ENCODE measurements at regions not wholly inside any gene's neighbourhood (a gene's known extent, or its start where the extent isn't known, plus 50 kb on each side); places are given as distances from the start of the nearest gene placed in this dataset.

GRCh38 chr1:193602705-193603104 is 416.3 kb upstream of the B3GALT2 start:
- H3K27ac ChIP-seq (ENCODE audit: low read depth, low read length): no peak overlapping the region
- H3K4me3 ChIP-seq (ENCODE audit: insufficient read depth, low read length): no peak overlapping the region
- H3K4me2 ChIP-seq (ENCODE audit: insufficient read depth, low read length): no peak overlapping the region
- H4K20me1 ChIP-seq (ENCODE audit: insufficient read depth, low read length): no peaks in the 10 kb centered on the region
- no peaks in the 10 kb centered on the region for H3K9me3 ChIP-seq (ENCODE audit: low read depth, low read length)
- no peaks in the 10 kb centered on the region for H3K27me3 ChIP-seq (ENCODE audit: insufficient read depth, low read length)
- no peaks in the 10 kb centered on the region for H3K79me2 ChIP-seq (ENCODE audit: insufficient read depth, low read length)
- H2AFZ ChIP-seq (ENCODE audit: low read length): no peak overlapping the region
- no peak for TF ChIP-seq CTCF (IDR thresholded peaks at IDR 0.05; ENCODE audit: extremely low read depth, low read depth, low read length)
- H3K4me1 ChIP-seq (ENCODE audit: insufficient read depth, low read length): no peaks in the 10 kb centered on the region
- no peak for DNase-seq (ENCODE audit: insufficient read length, low spot score, missing footprints)
- no peaks in the 10 kb centered on the region for H3K36me3 ChIP-seq (ENCODE audit: insufficient read depth, low read length)

- Histone ChIP-seq H4K20me1 (ENCODE audit: insufficient read depth, low read length) (no peaks in the 10 kb centered on the region), H3K27ac (ENCODE audit: low read depth, low read length) (no peak overlapping the region), H2AFZ (ENCODE audit: low read length) (no peak overlapping the region), H3K4me3 (ENCODE audit: insufficient read depth, low read length) (no peak overlapping the region), H3K4me1 (ENCODE audit: insufficient read depth, low read length) (no peaks in the 10 kb centered on the region), H3K27me3 (ENCODE audit: insufficient read depth, low read length) (no peaks in the 10 kb centered on the region), H3K9me3 (ENCODE audit: low read depth, low read length) (no peaks in the 10 kb centered on the region), H3K36me3 (ENCODE audit: insufficient read depth, low read length) (no peaks in the 10 kb centered on the region), H3K79me2 (ENCODE audit: insufficient read depth, low read length) (no peaks in the 10 kb centered on the region), H3K4me2 (ENCODE audit: insufficient read depth, low read length) (no peak overlapping the region)
- TF ChIP-seq CTCF (IDR thresholded peaks at IDR 0.05; ENCODE audit: extremely low read depth, low read depth, low read length): no peak
- DNase-seq (ENCODE audit: insufficient read length, low spot score, missing footprints): no peak
Measured at GRCh38 chr1:193593147-193593885, 406.9 kb upstream of the B3GALT2 start.

GRCh38 chr1:193592317-193592716 is 405.9 kb upstream of the B3GALT2 start:
- H3K27ac ChIP-seq (ENCODE audit: low read depth, low read length): no peak overlapping the region
- no peak for TF ChIP-seq CTCF (IDR thresholded peaks at IDR 0.05; ENCODE audit: extremely low read depth, low read depth, low read length)
- DNase-seq (ENCODE audit: insufficient read length, low spot score, missing footprints): no peak
- no peaks in the 10 kb centered on the region for H3K36me3 ChIP-seq (ENCODE audit: insufficient read depth, low read length)
- H3K4me2 ChIP-seq (ENCODE audit: insufficient read depth, low read length): no peak overlapping the region
- H3K4me3 ChIP-seq (ENCODE audit: insufficient read depth, low read length): no peak overlapping the region
- H3K9me3 ChIP-seq (ENCODE audit: low read depth, low read length): no peaks in the 10 kb centered on the region
- H3K27me3 ChIP-seq (ENCODE audit: insufficient read depth, low read length): no peaks in the 10 kb centered on the region
- no peaks in the 10 kb centered on the region for H3K79me2 ChIP-seq (ENCODE audit: insufficient read depth, low read length)
- no peak overlapping the region for H2AFZ ChIP-seq (ENCODE audit: low read length)
- no peaks in the 10 kb centered on the region for H3K4me1 ChIP-seq (ENCODE audit: insufficient read depth, low read length)
- H4K20me1 ChIP-seq (ENCODE audit: insufficient read depth, low read length): no peaks in the 10 kb centered on the region

- no peak for TF ChIP-seq CTCF (IDR thresholded peaks at IDR 0.05; ENCODE audit: extremely low read depth, low read depth, low read length)
- Histone ChIP-seq H3K36me3 (ENCODE audit: insufficient read depth, low read length) (no peaks in the 10 kb centered on the region), H3K27me3 (ENCODE audit: insufficient read depth, low read length) (no peaks in the 10 kb centered on the region), H3K9me3 (ENCODE audit: low read depth, low read length) (no peaks in the 10 kb centered on the region), H4K20me1 (ENCODE audit: insufficient read depth, low read length) (no peaks in the 10 kb centered on the region), H3K4me2 (ENCODE audit: insufficient read depth, low read length) (no peak overlapping the region), H3K4me1 (ENCODE audit: insufficient read depth, low read length) (no peaks in the 10 kb centered on the region), H3K27ac (ENCODE audit: low read depth, low read length) (no peak overlapping the region), H2AFZ (ENCODE audit: low read length) (no peak overlapping the region), H3K4me3 (ENCODE audit: insufficient read depth, low read length) (no peak overlapping the region), H3K79me2 (ENCODE audit: insufficient read depth, low read length) (no peaks in the 10 kb centered on the region)
- no peak for DNase-seq (ENCODE audit: insufficient read length, low spot score, missing footprints)
Measured at GRCh38 chr1:193590102-193590501, 403.7 kb upstream of the B3GALT2 start.

All from osteoblast (primary cell).